Neuron (in vitro differentiated cells): ENCODE measurements at regions not wholly inside any gene's neighbourhood (a gene's known extent, or its start where the extent isn't known, plus 50 kb on each side); places are given as distances from the start of the nearest gene placed in this dataset.

Experiments used
- H2AFZ ChIP-seq: one replicate; pipeline ENCODE4 v1.6.1; 2013; ENCODE audit warnings: low read depth, mild to moderate bottlenecking, inconsistent platforms, low read length, moderate library complexity
- H3K27me3 ChIP-seq: one replicate; pipeline ENCODE4 v1.6.1; 2013; ENCODE audit warnings: low read length; ENCODE audit not compliant: insufficient read depth
- H3K36me3 ChIP-seq: one replicate; pipeline ENCODE4 v1.6.1; 2013; ENCODE audit warnings: low read length; ENCODE audit not compliant: insufficient read depth
- H3K4me1 ChIP-seq: one replicate; pipeline ENCODE4 v1.6.1; 2013; ENCODE audit warnings: low read length; ENCODE audit not compliant: insufficient read depth
- H3K4me3 ChIP-seq: 2 replicates; pipeline ENCODE4 v1.5.1; 2013; ENCODE audit warnings: mild to moderate bottlenecking, low read length, moderate library complexity
- H3K9me3 ChIP-seq: one replicate; pipeline ENCODE4 v1.6.1; 2013; ENCODE audit warnings: low read length

- Histone ChIP-seq H2AFZ (no peak overlapping the region), H3K36me3 (no peaks in the 10 kb centered on the region), H3K4me3 (no peak overlapping the region), H3K4me1 (no peaks in the 10 kb centered on the region), H3K9me3 (no peaks in the 10 kb centered on the region), H3K27me3 (no peaks in the 10 kb centered on the region)
These were observed 129.9 kb upstream of the TAC1 start for GRCh38 chr7:97601931-97602457.

- no peaks in the 10 kb centered on the region for H3K9me3 ChIP-seq
- no peak overlapping the region for H2AFZ ChIP-seq
- H3K27me3 ChIP-seq: no peaks in the 10 kb centered on the region
- no peak overlapping the region for H3K4me3 ChIP-seq
- H3K36me3 ChIP-seq: no peaks in the 10 kb centered on the region
- no peaks in the 10 kb centered on the region for H3K4me1 ChIP-seq
These were observed 111.4 kb upstream of the TAC1 start for GRCh38 chr7:97620495-97620894.

- H3K4me3 ChIP-seq: no peak overlapping the region
- no peaks in the 10 kb centered on the region for H3K36me3 ChIP-seq
- H2AFZ ChIP-seq: no peak overlapping the region
- H3K4me1 ChIP-seq: no peaks in the 10 kb centered on the region
- no peaks in the 10 kb centered on the region for H3K9me3 ChIP-seq
- no peaks in the 10 kb centered on the region for H3K27me3 ChIP-seq
These were observed 108.6 kb upstream of the TAC1 start for GRCh38 chr7:97623333-97623732.

GRCh38 chr7:97630116-97630515, 101.8 kb upstream of the TAC1 start:
- no peak overlapping the region for H3K4me3 ChIP-seq
- H2AFZ ChIP-seq: no peak overlapping the region
- no peaks in the 10 kb centered on the region for H3K4me1 ChIP-seq
- H3K36me3 ChIP-seq: no peaks in the 10 kb centered on the region
- H3K27me3 ChIP-seq: peaks cover 2% of the 10 kb centered on the region
- H3K9me3 ChIP-seq: no peaks in the 10 kb centered on the region

GRCh38 chr7:97635622-97636021, 96.3 kb upstream of the TAC1 start:
- peaks cover 2% of the 10 kb centered on the region for H3K27me3 ChIP-seq
- no peaks in the 10 kb centered on the region for H3K4me1 ChIP-seq
- H3K9me3 ChIP-seq: no peaks in the 10 kb centered on the region
- H3K36me3 ChIP-seq: no peaks in the 10 kb centered on the region
- H3K4me3 ChIP-seq: no peak overlapping the region
- no peak overlapping the region for H2AFZ ChIP-seq

GRCh38 chr7:97639036-97639435, 92.8 kb upstream of the TAC1 start:
- Histone ChIP-seq H3K9me3 (no peaks in the 10 kb centered on the region), H2AFZ (no peak overlapping the region), H3K36me3 (no peaks in the 10 kb centered on the region), H3K27me3 (peaks cover 2% of the 10 kb centered on the region), H3K4me3 (no peak overlapping the region), H3K4me1 (no peaks in the 10 kb centered on the region)

GRCh38 chr7:97659363-97660045, 72.4 kb upstream of the TAC1 start:
- Histone ChIP-seq H3K4me1 (no peaks in the 10 kb centered on the region), H3K9me3 (no peaks in the 10 kb centered on the region), H3K27me3 (no peaks in the 10 kb centered on the region), H3K4me3 (no peak overlapping the region), H2AFZ (no peak overlapping the region), H3K36me3 (no peaks in the 10 kb centered on the region)

- H3K4me1 ChIP-seq: no peaks in the 10 kb centered on the region
- no peak overlapping the region for H2AFZ ChIP-seq
- H3K36me3 ChIP-seq: no peaks in the 10 kb centered on the region
- H3K9me3 ChIP-seq: no peaks in the 10 kb centered on the region
- peaks cover 6% of the 10 kb centered on the region for H3K27me3 ChIP-seq
- no peak overlapping the region for H3K4me3 ChIP-seq
These were observed 64.5 kb upstream of the TAC1 start for GRCh38 chr7:97667359-97667758.

GRCh38 chr7:97671571-97671970, 60.3 kb upstream of the TAC1 start:
- Histone ChIP-seq H2AFZ (no peak overlapping the region), H3K4me3 (no peak overlapping the region), H3K27me3 (no peaks in the 10 kb centered on the region), H3K9me3 (no peaks in the 10 kb centered on the region), H3K36me3 (no peaks in the 10 kb centered on the region), H3K4me1 (no peaks in the 10 kb centered on the region)

- H3K4me3 ChIP-seq: no peak overlapping the region
- peaks cover 2% of the 10 kb centered on the region for H3K27me3 ChIP-seq
- H3K4me1 ChIP-seq: no peaks in the 10 kb centered on the region
- H3K36me3 ChIP-seq: no peaks in the 10 kb centered on the region
- no peaks in the 10 kb centered on the region for H3K9me3 ChIP-seq
- H2AFZ ChIP-seq: no peak overlapping the region
These were observed 51.3 kb upstream of the TAC1 start for GRCh38 chr7:97680622-97681021.
